Glomerular endothelial cell (primary cell): ENCODE measurements at regions not wholly inside any gene's neighbourhood (a gene's known extent, or its start where the extent isn't known, plus 50 kb on each side); places are given as distances from the start of the nearest gene placed in this dataset.

Source experiments
- DNase-seq: peaks from one replicate; pipeline ENCODE4 v3.0.0-alpha.2; 2011; ENCODE audit warnings: low read depth, low spot score; ENCODE audit errors: extremely low read depth

DNA sequence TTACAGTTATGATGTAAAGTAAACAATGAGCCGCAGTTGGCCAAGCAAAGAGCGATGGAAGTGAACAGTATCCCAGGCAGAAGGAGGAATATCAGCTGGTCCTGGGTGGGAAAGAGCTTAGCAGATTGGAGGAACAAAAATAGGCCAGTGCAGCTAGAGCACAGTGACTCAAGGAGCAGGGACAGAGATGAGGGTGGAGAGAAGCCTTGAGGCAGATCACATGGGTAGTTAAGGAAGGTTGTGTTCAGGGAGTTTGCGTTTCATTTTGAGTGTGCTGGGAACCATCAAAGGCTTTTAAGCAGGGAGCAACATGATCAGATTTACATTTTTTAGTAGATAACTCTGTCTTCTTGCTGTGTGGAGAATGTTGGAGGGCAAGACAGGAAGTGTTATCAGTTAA is 113.6 kb downstream of the OAT start:
- DNase-seq: no peak

DNA sequence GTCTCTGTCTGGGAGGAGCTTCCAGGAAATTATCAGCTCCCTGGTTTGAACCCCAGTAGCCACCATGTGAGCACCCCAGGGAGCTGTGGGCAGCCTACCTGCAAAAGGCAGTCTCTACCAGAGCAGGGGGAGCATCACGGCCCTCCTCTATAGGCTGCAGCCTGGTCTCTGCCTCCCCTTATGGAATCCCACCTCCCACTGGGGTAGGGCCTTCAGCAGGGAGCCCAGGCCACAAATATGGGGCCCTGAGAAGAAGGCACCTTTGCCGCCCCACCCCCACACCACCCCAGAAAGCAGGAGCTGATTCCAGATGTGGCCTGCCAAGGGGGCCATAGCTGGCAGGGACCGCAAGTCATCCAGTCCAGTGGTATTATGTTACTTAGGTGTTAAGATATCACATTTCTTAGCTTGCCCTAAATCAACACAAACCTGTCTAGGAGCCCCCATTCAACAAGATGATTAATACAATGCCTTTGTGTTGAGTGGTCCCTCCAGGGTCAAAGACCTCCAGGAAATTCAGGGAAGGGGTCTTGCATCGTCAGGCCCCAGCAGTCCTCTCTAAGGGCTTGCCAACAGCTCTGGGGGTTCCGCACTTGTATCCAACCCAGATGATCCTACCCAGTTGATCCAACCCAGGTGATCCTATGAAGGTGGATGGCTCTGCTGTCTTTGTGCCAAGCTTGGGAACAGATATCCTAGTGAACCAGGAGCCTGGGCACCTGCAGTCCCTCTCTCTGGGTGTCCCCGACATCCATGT is 114.9 kb downstream of the OAT start:
- no peak for DNase-seq

DNA sequence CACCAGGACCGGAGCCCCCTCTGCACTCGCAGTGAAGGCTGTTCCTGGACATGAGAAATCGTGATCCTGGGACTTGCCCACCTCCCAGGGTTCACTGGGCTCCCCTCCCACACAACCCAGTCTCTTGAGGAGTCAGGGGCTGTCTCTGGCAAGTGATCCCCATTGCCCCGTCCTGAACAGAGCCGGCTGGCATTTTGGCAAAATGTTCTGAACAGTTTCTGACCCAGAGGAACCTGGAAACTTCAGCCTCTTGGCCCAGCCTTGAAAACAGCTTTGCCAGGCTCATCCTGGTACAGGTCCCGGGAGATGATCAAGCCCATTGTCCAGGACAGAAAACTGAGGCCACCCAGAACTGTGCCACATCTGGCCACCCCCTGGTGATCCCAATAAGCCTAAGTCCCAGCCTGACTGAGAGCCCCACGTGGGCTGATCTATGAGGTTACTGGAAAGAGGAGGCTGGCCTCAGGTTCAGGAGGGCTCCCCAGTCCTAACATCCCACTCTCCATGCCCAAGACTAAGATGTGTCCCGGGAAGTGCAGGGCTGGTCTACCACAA is 115.7 kb downstream of the OAT start:
- DNase-seq: no peak

DNA sequence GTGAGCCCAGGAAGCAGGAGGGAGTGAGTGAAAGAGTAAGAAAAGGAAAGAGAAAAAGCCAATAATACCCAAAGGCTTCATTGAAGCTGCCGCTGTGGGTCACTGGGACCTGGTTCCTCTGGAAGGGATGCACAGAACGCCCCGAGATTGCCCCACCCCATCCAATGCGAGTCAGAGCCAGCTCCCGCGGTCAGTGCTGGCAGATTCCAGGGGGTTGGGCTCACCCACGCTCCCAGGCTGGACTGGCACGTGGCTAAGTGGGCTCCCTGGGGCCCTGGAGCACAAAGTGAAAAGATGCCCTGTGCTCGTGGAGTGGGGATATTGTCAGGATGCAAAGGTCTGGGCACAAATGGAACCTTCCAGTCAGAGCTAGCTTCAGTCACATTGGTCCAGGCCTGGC is 117.0 kb downstream of the OAT start:
- no peak for DNase-seq

DNA sequence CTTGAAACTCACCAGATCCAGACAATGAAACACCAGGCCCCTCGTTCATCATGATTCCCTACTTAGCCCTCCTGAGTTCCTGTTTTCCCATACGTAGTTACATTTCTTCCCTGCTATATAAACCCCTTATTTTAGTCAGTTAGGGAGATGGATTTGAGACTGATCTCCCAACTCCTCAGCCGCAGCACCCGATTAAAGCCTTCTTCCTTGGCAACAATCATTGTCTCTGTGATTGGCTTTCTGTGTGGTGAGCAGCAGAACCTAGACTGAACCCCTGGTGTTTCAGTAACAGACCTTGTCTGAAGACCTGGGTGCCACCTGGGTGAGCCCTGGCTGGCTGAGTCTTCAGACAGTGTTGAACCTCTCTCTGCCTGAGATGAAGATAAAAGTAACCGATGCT is 118.0 kb downstream of the OAT start:
- no peak for DNase-seq

DNA sequence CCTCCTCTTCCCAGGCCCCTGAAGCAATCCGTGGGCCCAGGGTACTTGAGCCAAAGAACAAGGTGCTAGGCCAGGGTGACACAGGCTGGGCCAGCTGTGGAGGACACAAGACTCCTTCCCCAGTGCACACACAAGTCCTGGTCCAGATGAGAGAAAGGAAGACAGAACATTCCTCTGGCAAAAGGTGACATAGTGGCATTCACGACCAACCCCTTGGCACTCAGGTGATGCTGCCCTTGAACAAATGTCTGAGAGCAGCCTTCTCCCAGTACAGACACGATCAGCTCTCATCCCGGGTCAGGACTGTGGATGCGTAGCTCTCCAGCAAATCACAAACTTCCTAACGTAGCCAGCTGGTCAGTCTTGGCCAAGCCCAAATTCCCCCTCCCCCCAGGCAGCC is 118.5 kb downstream of the OAT start:
- DNase-seq: no peak

DNA sequence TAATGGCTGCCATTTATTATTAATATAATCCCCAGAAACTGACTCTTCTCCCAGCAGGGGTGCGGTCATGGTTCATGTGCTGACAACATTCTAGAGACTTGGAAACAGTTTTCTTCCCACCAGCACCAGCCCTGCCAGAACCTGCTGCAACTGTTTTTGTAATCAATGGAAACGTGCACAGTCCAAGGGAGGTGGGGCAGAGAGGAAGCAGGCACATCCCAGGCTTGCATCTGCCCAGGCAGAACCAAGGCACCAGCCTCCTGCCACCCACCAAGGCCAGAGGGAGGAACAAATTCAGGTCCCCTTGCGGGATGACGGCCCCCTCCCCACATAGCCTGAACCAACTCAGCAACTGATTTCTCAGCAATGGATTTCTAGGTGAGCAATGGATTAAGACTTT is 119.0 kb downstream of the OAT start:
- no peak for DNase-seq

DNA sequence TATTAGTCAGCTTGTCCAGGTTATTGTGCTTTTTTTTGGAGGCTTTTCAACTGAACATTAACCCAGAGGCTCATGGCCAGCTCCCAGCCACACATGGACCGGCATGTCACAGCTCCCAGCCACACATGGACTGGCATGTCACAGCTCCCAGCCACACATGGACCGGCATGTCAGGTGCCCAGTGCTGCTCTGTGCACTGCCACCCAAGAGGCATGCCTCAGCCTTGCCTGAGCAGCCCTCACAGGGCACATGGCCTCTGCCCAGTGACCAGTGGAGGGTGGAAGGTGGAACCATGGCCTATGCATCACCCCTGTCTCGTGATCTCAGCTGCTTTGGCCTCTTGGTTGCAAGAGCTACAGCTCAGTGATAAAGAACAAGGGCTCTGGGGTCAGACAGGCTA is 119.8 kb downstream of the OAT start:
- DNase-seq: no peak

DNA sequence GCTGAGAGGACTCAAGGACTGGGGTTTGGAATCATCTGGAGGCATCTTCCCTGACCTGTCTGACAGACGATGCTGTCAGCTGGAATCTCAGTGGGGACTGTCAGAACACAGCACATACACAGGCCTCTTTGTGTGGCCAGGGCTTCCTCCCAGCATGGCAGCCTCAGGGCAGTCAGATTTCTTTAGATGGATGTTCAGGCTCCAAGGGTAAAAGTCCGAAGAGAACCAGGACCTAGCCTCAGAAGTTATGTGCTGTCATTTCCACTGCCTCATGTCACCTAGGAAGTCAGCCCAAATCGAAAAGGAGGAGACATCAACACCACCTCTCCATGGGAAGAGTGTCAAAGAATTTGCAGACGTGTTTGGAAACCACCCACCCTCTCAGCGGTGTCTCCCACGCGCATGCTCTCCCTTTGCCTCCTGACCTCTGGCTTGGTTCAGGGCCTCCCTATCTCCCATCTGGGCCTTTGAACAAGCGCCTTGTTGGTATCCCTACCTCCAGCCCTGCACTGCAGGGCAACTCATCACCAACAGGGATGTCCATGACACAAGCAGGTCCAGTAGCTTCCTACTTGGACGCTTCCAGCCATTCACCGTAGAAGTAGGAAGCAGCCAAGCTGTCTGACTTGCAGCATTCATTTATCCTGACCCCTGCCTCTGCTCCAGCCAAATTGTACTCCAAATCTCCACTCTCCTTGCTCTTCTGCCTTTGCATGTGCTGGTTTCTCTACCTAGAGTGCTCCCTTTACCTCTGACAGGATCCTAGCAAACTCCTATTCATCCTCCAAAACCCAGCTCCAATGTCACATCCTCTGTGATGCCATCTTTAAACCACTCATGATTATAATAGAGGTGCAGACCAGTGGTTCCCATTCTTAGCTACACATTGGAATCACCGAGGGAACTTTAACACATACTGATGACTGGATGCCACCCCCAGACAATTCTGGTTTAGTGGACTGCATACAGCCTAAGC is 121.6 kb downstream of the OAT start:
- no peak for DNase-seq

DNA sequence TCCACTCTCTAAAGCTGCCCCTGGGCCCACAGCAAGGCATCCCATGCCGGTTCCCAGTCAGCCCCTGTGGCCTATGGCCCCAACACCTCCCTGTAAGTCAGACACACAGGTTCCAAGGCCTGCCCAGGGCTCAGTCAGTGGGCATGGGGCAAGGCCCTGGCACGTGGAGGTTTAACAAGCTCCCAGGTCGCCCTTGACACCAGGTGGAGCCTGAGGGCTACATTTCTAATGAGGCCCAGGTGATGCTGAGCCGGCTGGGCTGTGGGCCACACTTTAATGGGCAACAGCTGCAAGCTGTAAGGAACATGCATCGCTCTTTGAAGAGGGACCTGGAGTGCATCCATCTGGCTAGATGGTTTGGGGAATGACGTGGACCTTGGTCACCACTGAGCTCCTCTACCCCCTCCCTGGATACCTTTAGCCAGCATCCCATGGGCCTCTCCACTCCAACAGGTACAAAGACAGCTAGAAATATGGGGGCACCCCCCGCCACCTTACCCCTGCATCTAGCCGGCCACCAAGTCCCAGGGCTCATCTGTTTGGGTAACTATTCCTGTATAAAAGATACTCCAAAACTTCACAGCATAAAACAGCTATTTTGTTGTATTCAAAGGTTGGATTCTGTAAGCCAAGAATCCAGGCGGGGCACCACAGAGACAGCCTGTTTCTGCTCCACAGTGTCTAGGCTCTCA is 122.5 kb downstream of the OAT start:
- DNase-seq: no peak

DNA sequence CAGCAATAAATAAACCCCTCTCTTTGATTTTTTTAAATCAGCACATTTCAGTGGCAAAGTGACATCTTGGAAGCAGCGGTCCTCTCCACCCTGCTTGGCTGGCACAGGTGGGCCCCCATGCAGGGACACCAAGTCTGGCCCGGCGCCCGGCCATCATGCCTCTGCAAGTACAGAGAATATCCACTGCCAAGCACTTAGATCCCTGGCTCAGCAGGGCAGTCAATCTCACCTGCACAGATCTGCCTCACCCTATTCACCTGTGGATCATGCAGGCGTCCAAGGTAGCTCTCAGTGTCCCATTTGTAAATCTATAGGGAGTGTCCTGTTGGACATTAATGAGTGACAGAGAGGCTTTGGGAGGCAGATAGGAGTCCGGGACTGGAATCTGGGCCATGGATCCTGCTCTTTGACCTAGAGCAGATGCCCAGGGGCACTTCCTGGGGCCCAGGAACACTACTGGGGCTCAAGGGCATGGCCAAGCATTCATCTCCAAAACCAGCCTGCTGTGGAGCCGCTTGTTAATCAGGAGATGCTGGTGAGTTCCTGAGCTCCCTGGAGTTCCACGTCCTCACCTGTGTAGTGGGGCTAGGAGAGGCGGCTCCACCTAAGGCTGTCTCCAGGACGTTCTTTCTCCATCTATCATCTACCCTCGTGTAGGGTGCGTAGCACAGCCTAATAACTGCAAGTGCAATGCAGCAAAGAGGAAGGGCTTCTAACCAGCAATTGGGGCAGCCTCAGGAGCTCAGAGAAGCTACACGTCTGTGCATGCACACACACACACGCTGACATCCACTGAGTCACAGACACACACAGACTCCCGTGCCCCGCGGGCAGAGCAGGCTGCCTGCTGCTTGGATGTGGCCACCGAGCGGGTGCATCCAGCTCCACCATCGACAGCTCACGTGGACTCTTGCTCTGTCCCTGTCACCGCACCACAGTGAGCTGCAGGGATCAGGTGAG is 123.6 kb downstream of the OAT start:
- DNase-seq: no peak

DNA sequence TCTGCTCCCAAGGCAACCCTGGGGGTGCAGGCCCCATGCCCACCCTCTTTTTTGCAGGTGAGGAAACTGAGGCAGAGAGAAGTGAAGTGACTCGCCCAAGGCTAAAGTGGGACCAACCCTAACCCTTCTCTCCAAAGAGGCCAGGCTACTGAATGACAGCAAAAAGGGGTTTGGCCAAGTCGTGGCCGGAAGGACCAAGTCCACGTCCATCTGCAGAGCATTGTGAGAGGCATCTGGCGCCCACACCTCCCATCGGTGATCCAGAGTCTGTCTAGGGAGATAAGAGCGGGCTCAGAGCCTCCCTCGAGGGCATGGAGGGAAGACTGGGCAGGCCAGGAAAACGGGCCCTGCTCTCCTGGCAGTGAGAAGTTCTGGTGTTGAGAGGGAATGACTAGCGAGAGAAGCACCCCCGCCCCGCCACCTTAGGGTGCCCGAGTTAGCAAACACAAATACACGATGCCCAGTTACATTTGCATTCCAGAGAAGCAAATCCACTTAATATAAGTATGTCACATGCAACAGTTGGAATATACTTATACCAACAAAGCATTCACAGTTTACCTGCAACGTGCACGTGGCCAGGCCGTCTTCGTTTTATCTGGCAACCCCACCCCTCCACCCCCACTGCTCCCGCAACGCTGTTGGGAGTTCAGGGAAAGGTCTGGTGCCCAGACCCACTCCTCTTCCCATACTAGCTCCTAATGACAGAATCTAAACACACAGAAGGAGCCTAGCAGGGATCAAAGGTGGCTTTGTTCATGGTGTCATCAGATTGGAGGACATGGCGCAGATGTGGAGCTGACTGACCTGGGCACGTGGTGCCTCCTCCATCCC is 124.9 kb downstream of the OAT start:
- no peak for DNase-seq

DNA sequence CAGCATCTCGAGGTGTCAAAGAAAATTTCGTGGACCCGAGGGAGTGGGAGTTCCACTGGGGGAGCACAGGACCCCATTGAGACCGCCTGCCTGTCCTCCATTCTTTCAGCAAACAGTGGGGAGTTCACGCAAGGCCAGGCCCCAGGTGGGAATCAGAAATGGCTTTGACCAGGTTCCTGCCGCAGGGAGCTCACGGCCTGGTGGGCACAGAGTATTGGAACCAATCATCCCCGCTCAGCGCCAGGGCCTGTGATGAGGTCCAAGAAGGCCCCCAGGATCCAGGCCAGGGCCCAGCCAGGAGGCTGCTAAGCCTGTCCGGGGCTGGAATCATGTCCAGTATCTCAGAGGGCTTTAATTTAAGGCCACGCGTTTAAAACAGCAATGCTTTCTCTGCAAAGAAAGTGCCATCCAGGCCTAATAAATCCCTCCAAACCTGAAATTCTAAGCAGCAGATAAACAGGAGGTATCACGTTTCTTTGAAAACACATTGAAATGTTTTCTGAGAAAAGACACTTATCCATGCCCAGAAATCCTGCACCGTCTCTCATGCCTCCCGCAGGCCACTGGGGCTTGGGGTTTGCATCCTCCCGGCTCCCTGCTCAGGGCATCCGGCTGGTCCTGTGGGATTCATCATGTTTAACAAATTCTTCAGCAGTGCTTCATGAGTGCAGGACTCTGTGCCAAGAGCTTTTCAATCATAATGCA is 125.7 kb downstream of the OAT start:
- no peak for DNase-seq

DNA sequence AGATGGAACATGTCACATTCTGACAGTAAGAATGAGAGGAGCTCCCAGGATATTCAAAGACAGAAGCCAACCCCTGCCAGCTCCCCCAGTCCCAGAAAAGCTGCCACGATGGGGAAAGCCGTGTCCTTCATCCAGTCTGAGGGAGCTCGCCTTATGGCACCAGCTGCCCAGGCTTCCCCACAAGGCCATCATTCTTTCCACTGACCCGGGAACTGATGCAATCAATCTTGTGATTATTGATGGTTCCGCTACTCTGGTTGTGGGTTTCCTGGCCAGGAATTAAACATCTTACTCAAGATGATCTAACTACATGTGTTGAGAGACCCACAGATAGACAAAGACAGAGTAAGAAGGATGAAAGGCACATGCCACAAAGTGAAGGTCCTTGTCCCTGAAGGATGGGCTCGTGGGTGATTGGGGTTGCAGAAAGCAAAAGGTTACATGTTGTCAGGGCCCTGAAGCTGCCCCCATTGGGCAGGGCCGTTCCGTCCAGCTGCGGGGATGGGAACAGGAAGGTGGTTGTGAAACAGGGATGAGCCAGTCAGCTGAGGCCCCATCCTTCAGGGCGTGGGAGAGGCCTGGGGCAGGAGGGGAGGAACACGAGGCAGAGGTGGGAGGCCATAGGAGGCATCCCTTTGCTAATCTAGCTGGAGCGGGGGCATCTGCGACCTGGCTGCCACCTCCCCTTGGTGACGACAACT is 127.6 kb downstream of the OAT start:
- DNase-seq: no peak

DNA sequence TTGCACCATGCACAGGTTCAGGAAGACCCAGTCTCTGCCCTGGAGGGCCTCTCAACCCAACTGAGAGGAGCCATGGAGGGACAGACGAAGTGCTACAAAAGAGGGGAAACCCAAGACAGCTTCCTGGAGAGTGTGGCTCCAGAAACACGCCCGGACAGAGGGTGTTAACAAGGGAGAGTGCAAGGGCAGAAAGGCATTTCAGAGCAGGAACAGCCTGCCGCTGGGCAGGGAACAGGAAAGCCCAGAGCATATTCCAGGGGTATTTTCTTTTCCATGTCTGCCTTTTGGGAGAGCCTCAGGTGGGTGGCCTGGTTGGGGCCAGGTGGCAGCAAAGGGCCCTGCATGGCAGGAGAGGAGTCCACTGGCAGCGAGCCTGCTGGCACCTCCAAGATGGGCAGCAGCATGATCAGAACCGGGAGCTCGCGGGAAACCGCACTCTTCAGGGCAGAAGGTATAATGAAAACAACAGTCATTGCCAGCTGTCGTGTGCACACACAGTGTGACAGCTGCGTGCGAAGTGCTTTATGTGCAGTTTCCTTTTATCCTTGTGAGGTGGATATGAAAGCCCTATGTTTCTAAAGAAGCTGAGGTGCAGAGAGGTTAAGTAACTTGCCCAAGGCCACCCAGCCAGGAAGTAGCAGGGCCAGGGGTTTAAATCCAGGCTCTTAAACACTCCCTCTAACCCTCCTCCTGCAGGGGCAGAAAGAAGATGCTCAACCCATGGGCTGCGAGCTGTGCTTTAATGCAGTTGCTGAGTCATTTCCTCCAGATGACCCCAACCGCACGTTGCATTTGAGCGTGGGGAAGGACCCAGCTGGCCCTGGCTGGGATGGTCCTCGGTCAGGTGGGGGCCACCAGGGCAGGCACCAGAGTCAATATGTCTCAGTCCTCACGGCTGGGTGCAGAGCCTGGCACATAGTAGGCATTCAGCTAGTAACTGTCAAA is 128.6 kb downstream of the OAT start:
- DNase-seq: no peak

DNA sequence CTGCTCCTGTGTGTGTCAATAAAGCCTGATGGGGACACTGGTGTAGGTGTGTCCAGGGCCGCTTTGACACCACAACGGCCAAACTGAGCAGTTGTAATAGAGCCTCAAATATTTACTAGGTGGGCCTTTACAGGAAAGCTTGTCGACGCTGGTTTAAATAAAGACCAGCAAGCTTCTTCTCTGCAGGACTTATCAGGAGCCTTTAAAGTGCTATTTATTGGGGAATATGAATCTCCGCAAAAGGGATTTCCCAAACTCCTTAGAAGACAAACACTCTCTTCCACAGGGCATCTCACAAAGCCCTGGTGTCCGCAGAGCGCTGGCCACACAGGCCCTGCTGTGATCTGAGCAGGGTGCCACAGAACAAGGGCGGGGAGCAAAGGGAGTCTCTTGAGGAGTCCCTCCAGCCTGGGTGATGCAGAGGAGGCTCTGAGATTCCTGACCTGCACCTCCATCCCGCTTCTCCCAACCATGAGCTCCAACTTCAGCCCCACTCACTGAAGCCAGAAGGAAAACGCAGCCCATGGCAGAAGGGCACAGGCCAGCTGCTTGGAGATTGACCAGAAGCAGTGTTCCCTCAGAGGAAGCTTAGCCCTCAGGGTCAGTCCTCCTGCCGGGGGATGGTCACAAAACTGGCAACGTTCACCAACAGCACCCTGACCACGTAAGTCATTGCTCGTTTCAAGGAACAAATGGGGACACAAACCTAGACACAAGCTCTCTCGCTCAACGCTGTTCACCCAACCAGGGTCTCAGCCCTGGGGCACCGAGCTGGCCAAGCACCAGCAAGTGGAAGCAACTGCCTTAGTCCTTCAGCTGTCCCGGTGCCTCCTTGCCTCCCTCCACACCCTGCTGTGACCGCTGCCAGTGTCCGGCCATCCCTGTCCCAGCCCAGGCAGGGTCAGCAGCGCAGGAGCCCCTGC is 129.5 kb downstream of the OAT start:
- DNase-seq: no peak
